Endodermal cell (in vitro differentiated cells): ENCODE measurements at regions not wholly inside any gene's neighbourhood (a gene's known extent, or its start where the extent isn't known, plus 50 kb on each side); places are given as distances from the start of the nearest gene placed in this dataset.

Experiments used
- DNase-seq: peaks from one replicate; pipeline ENCODE4 v3.0.0-alpha.2; 2017
- H3K27ac ChIP-seq: 2 replicates; pipeline ENCODE4 v1.5.1; 2013; ENCODE audit warnings: mild to moderate bottlenecking, low read depth, low read length, moderate library complexity
- H3K27me3 ChIP-seq: 2 replicates; pipeline ENCODE4 v1.6.1; 2013; ENCODE audit warnings: mild to moderate bottlenecking, low read length, moderate library complexity; ENCODE audit not compliant: insufficient read depth, control insufficient read depth, poor library complexity, severe bottlenecking
- H3K36me3 ChIP-seq: 2 replicates; pipeline ENCODE4 v1.7.0; 2013; ENCODE audit warnings: mild to moderate bottlenecking, low read length, moderate library complexity; ENCODE audit not compliant: control insufficient read depth, insufficient read depth
- H3K4me1 ChIP-seq: one replicate; pipeline ENCODE4 v1.7.0; 2013; ENCODE audit warnings: low read length; ENCODE audit not compliant: control insufficient read depth, insufficient read depth
- H3K4me3 ChIP-seq: 2 replicates; pipeline ENCODE4 v1.5.1; 2013; ENCODE audit warnings: mild to moderate bottlenecking, low read length, moderate library complexity
- H3K9ac ChIP-seq: 2 replicates; pipeline ENCODE4 v1.6.1; 2013; ENCODE audit warnings: mild to moderate bottlenecking, low read length, moderate library complexity; ENCODE audit not compliant: poor library complexity, severe bottlenecking; ENCODE audit errors: extremely low read depth
- H3K9me3 ChIP-seq: 2 replicates; pipeline ENCODE4 v1.6.1; 2013; ENCODE audit warnings: mild to moderate bottlenecking, low read length, moderate library complexity; ENCODE audit not compliant: control insufficient read depth
- H3K27ac Mint-ChIP-seq: 2 replicates; pipeline ENCODE4 v1.8.0; 2020; ENCODE audit warnings: mixed read lengths
- H3K27me3 Mint-ChIP-seq: 2 replicates; pipeline ENCODE4 v1.8.0; 2021; ENCODE audit warnings: mild to moderate bottlenecking, mixed read lengths; ENCODE audit not compliant: insufficient read depth
- H3K36me3 Mint-ChIP-seq: 2 replicates; pipeline ENCODE4 v1.8.0; 2020; ENCODE audit warnings: low read depth, mixed read lengths
- H3K4me1 Mint-ChIP-seq: 2 replicates; pipeline ENCODE4 v1.8.0; 2020; ENCODE audit warnings: mixed read lengths
- H3K4me3 Mint-ChIP-seq: 2 replicates; pipeline ENCODE4 v1.8.0; 2020; ENCODE audit warnings: mild to moderate bottlenecking, moderate library complexity, mixed read lengths
- H3K9me3 Mint-ChIP-seq: 2 replicates; pipeline ENCODE4 v1.8.0; 2020; ENCODE audit warnings: mild to moderate bottlenecking, mixed read lengths
- CTCF ChIP-seq: fragments of 200-600 bp; sonication (generic); conservative IDR thresholded peaks from 2 replicates; pipeline ENCODE4 v1.5.0; 2021; ENCODE audit warnings: antibody characterized with exemption, mild to moderate bottlenecking
- WGBS, 2 experiments: methylation state at CpG; one replicate each; pipeline versions ENCODE4 v1.1.5 to v1.1.7; 2013; ENCODE audit warnings: missing lambda C conversion rate in 2 of 2, mixed read lengths in 1 of 2; ENCODE audit not compliant: insufficient coverage in 1 of 2, insufficient read length in 1 of 2; 5-methylcytosine and 5-hydroxymethylcytosine counted together

GRCh38 chr3:193129607-193130006, 111.4 kb upstream of the PLAAT1 start:
- no peaks in the 10 kb centered on the region for H3K36me3 Mint-ChIP-seq

GRCh38 chr3:193130576-193130975, 110.4 kb upstream of the PLAAT1 start:
- WGBS, 2 experiments = 91 to 97% methylated on average over 3 to 4 of the region's 4 CpGs
- H3K9me3 Mint-ChIP-seq = no peaks in the 10 kb centered on the region
- no peaks in the 10 kb centered on the region for H3K4me1 ChIP-seq
- no peaks in the 10 kb centered on the region for H3K36me3 Mint-ChIP-seq
- DNase-seq = no peak
- H3K27ac Mint-ChIP-seq = no peak overlapping the region
- peaks cover 2% of the 10 kb centered on the region for H3K27me3 Mint-ChIP-seq
- no peaks in the 10 kb centered on the region for H3K4me1 Mint-ChIP-seq
- no peaks in the 10 kb centered on the region for H3K36me3 ChIP-seq
- H3K27me3 ChIP-seq = no peaks in the 10 kb centered on the region
- TF ChIP-seq CTCF = no peak
- no peak overlapping the region for H3K27ac ChIP-seq
- H3K9ac ChIP-seq = no peak overlapping the region
- no peaks in the 10 kb centered on the region for H3K9me3 ChIP-seq
- H3K4me3 ChIP-seq = no peak overlapping the region
- no peak overlapping the region for H3K4me3 Mint-ChIP-seq

More at GRCh38 chr3:193129607-193130006, 111.4 kb upstream of the PLAAT1 start:
- no peak overlapping the region for H3K9ac ChIP-seq
- no peak overlapping the region for H3K4me3 Mint-ChIP-seq
- WGBS, 2 experiments = 75 to 85% methylated on average over 3 to 4 of the region's 4 CpGs
- no peak overlapping the region for H3K4me3 ChIP-seq
- DNase-seq = peak; percentile 55
- no peak overlapping the region for H3K27ac Mint-ChIP-seq
- peak; percentile 77 for TF ChIP-seq CTCF
- H3K27me3 Mint-ChIP-seq = peaks cover 2% of the 10 kb centered on the region
- no peaks in the 10 kb centered on the region for H3K27me3 ChIP-seq
- no peaks in the 10 kb centered on the region for H3K36me3 ChIP-seq
- no peak overlapping the region for H3K27ac ChIP-seq
- peaks cover 2% of the 10 kb centered on the region for H3K4me1 Mint-ChIP-seq
- H3K9me3 Mint-ChIP-seq = no peaks in the 10 kb centered on the region
- no peaks in the 10 kb centered on the region for H3K4me1 ChIP-seq
- H3K9me3 ChIP-seq = no peaks in the 10 kb centered on the region

GRCh38 chr3:193132241-193132640, 108.8 kb upstream of the PLAAT1 start:
- Mint-ChIP-seq H3K27me3 (no peaks in the 10 kb centered on the region), H3K36me3 (no peaks in the 10 kb centered on the region), H3K9me3 (no peaks in the 10 kb centered on the region), H3K4me3 (no peak overlapping the region), H3K27ac (no peak overlapping the region), H3K4me1 (no peaks in the 10 kb centered on the region)
- no peak for TF ChIP-seq CTCF
- WGBS, 2 experiments = 83 to 100% methylated on average over 1 to 2 of the region's 2 CpGs
- H3K27me3 ChIP-seq = no peaks in the 10 kb centered on the region
- H3K9me3 ChIP-seq = no peaks in the 10 kb centered on the region
- no peaks in the 10 kb centered on the region for H3K36me3 ChIP-seq
- no peak overlapping the region for H3K4me3 ChIP-seq
- H3K4me1 ChIP-seq = no peaks in the 10 kb centered on the region
- no peak overlapping the region for H3K27ac ChIP-seq
- H3K9ac ChIP-seq = no peak overlapping the region
- no peak for DNase-seq
